ENCODE measurements at regions not wholly inside any gene's neighbourhood (a gene's known extent, or its start where the extent isn't known, plus 50 kb on each side); places are given as distances from the start of the nearest gene placed in this dataset.

GRCh38 chr2:60052601-60053000, 500.9 kb downstream of the BCL11A start:
- Mint-ChIP-seq H3K27ac (peak overlapping the region in 1 of 6 donors; percentile 8), H3K4me1 (peaks cover 10 to 20% (median 10%) of the 10 kb centered on the region in 3 donors), H3K27me3 (peaks cover 0 to 7% (median 0%) of the 10 kb centered on the region in 3 donors), H3K4me3 (no peak overlapping the region), H3K36me3 (no peaks in the 10 kb centered on the region), H3K9me3 (no peaks in the 10 kb centered on the region)
- DNase-seq, result no peak
- ATAC-seq (ENCODE audit: low read depth in 2 of 2), result no peak

- peak in 1 of 2 donors; percentile 30 for ATAC-seq (ENCODE audit: low read depth in 2 of 2)
- H3K36me3 Mint-ChIP-seq, result no peaks in the 10 kb centered on the region
- peaks cover 0 to 7% (median 0%) of the 10 kb centered on the region in 3 donors for H3K27me3 Mint-ChIP-seq
- peaks cover 10 to 20% (median 10%) of the 10 kb centered on the region in 3 donors for H3K4me1 Mint-ChIP-seq
- no peak overlapping the region for H3K27ac Mint-ChIP-seq
- H3K9me3 Mint-ChIP-seq, result no peaks in the 10 kb centered on the region
- no peak for DNase-seq
- no peak overlapping the region for H3K4me3 Mint-ChIP-seq
These were observed 501.5 kb downstream of the BCL11A start for GRCh38 chr2:60051991-60052390.

- H3K27me3 Mint-ChIP-seq, result no peaks in the 10 kb centered on the region
These were observed 505.4 kb downstream of the BCL11A start for GRCh38 chr2:60047944-60048525.

GRCh38 chr2:60047347-60047746, 506.1 kb downstream of the BCL11A start:
- H3K4me3 Mint-ChIP-seq, result no peak overlapping the region
- no peaks in the 10 kb centered on the region for H3K36me3 Mint-ChIP-seq
- peak overlapping the region in 1 of 6 donors; percentile 70 for H3K27ac Mint-ChIP-seq
- no peak for DNase-seq
- no peak for ATAC-seq (ENCODE audit: low read depth in 2 of 2)
- H3K27me3 Mint-ChIP-seq, result no peaks in the 10 kb centered on the region
- H3K9me3 Mint-ChIP-seq, result no peaks in the 10 kb centered on the region
- peaks cover 16 to 23% (median 17%) of the 10 kb centered on the region in 3 donors for H3K4me1 Mint-ChIP-seq

More at GRCh38 chr2:60047944-60048525, 505.4 kb downstream of the BCL11A start:
- Mint-ChIP-seq H3K4me1 (peaks cover 16 to 19% (median 17%) of the 10 kb centered on the region in 3 donors), H3K4me3 (peak overlapping the region in 1 of 8 donors; percentile 30), H3K9me3 (no peaks in the 10 kb centered on the region), H3K36me3 (no peaks in the 10 kb centered on the region), H3K27ac (no peak overlapping the region)
- ATAC-seq (ENCODE audit: low read depth in 2 of 2) (no peak), DNase-seq (no peak)

GRCh38 chr2:60046529-60046928, 506.9 kb downstream of the BCL11A start:
- H3K27ac Mint-ChIP-seq, result no peak overlapping the region
- H3K27me3 Mint-ChIP-seq, result no peaks in the 10 kb centered on the region
- H3K9me3 Mint-ChIP-seq, result no peaks in the 10 kb centered on the region
- peaks cover 13 to 20% (median 15%) of the 10 kb centered on the region in 3 donors for H3K4me1 Mint-ChIP-seq
- DNase-seq, result no peak
- no peak for ATAC-seq (ENCODE audit: low read depth in 2 of 2)
- no peaks in the 10 kb centered on the region for H3K36me3 Mint-ChIP-seq
- no peak overlapping the region for H3K4me3 Mint-ChIP-seq

GRCh38 chr2:60045456-60045855, 508.0 kb downstream of the BCL11A start:
- Mint-ChIP-seq H3K27ac (no peak overlapping the region), H3K36me3 (no peaks in the 10 kb centered on the region), H3K4me3 (no peak overlapping the region), H3K4me1 (peaks cover 13 to 18% (median 15%) of the 10 kb centered on the region in 3 donors), H3K27me3 (no peaks in the 10 kb centered on the region), H3K9me3 (no peaks in the 10 kb centered on the region)
- ATAC-seq (ENCODE audit: low read depth in 2 of 2) (no peak), DNase-seq (no peak)

- peak overlapping the region in 2 of 6 donors; percentile 30 to 57 for H3K27ac Mint-ChIP-seq
- peaks cover 13 to 18% (median 15%) of the 10 kb centered on the region in 3 donors for H3K4me1 Mint-ChIP-seq
- no peaks in the 10 kb centered on the region for H3K36me3 Mint-ChIP-seq
- no peak overlapping the region for H3K4me3 Mint-ChIP-seq
- peaks cover 0 to 5% (median 0%) of the 10 kb centered on the region in 7 donors for H3K9me3 Mint-ChIP-seq
- no peaks in the 10 kb centered on the region for H3K27me3 Mint-ChIP-seq
- ATAC-seq (ENCODE audit: low read depth in 2 of 2), result no peak
- DNase-seq, result no peak
These were observed 509.0 kb downstream of the BCL11A start for GRCh38 chr2:60044484-60044883.

- ATAC-seq (ENCODE audit: low read depth in 2 of 2) (no peak), DNase-seq (no peak)
- Mint-ChIP-seq H3K36me3 (no peaks in the 10 kb centered on the region), H3K27me3 (no peaks in the 10 kb centered on the region), H3K27ac (no peak overlapping the region), H3K4me3 (no peak overlapping the region), H3K9me3 (peaks cover 0 to 6% (median 1%) of the 10 kb centered on the region in 7 donors), H3K4me1 (peaks cover 13 to 22% (median 16%) of the 10 kb centered on the region in 3 donors)
These were observed 511.4 kb downstream of the BCL11A start for GRCh38 chr2:60042023-60042422.

GRCh38 chr2:60033325-60033724, 520.1 kb downstream of the BCL11A start:
- Mint-ChIP-seq H3K4me1 (peaks cover 0 to 3% (median 0%) of the 10 kb centered on the region in 3 donors), H3K36me3 (peaks cover 7 to 29% of the 10 kb centered on the region in 2 donors), H3K27ac (no peak overlapping the region), H3K9me3 (peaks cover 15 to 40% (median 34%) of the 10 kb centered on the region in 7 donors), H3K27me3 (no peaks in the 10 kb centered on the region), H3K4me3 (peak overlapping the region in 1 of 8 donors; percentile 26)
- ATAC-seq (ENCODE audit: low read depth in 2 of 2) (no peak), DNase-seq (no peak)

- no peaks in the 10 kb centered on the region for H3K27me3 Mint-ChIP-seq
- DNase-seq (no peak), ATAC-seq (ENCODE audit: low read depth in 2 of 2) (no peak)
- H3K4me3 Mint-ChIP-seq, result no peak overlapping the region
- H3K4me1 Mint-ChIP-seq, result peaks cover 0 to 4% (median 2%) of the 10 kb centered on the region in 3 donors
- peaks cover 7 to 29% of the 10 kb centered on the region in 2 donors for H3K36me3 Mint-ChIP-seq
- peaks cover 15 to 40% (median 31%) of the 10 kb centered on the region in 7 donors for H3K9me3 Mint-ChIP-seq
- H3K27ac Mint-ChIP-seq, result no peak overlapping the region
These were observed 523.9 kb downstream of the BCL11A start for GRCh38 chr2:60029566-60029883.

GRCh38 chr2:60028849-60029565, 524.4 kb downstream of the BCL11A start:
- peaks cover 7 to 29% of the 10 kb centered on the region in 2 donors for H3K36me3 Mint-ChIP-seq
- DNase-seq (no peak), ATAC-seq (ENCODE audit: low read depth in 2 of 2) (no peak)
- H3K9me3 Mint-ChIP-seq, result peaks cover 15 to 38% (median 29%) of the 10 kb centered on the region in 7 donors
- peaks cover 3 to 9% (median 7%) of the 10 kb centered on the region in 3 donors for H3K4me1 Mint-ChIP-seq
- no peak overlapping the region for H3K4me3 Mint-ChIP-seq
- peak overlapping the region in 1 of 6 donors; percentile 28 for H3K27ac Mint-ChIP-seq
- no peaks in the 10 kb centered on the region for H3K27me3 Mint-ChIP-seq

- Mint-ChIP-seq H3K27me3 (peaks cover 0 to 5% (median 4%) of the 10 kb centered on the region in 3 donors), H3K36me3 (peaks cover 0 to 14% of the 10 kb centered on the region in 2 donors), H3K9me3 (peaks cover under 1 to 10% (median 3%) of the 10 kb centered on the region in 7 donors), H3K4me3 (no peak overlapping the region), H3K27ac (no peak overlapping the region), H3K4me1 (peaks cover 12 to 19% (median 17%) of the 10 kb centered on the region in 3 donors)
- ATAC-seq (ENCODE audit: low read depth in 2 of 2) (no peak), DNase-seq (no peak)
These were observed 528.0 kb downstream of the BCL11A start for GRCh38 chr2:60025496-60025895.

GRCh38 chr2:60023256-60023985, 530.0 kb downstream of the BCL11A start:
- peaks cover 4 to 13% of the 10 kb centered on the region in 2 donors for H3K36me3 Mint-ChIP-seq
- H3K4me1 Mint-ChIP-seq, result peaks cover 12 to 17% (median 16%) of the 10 kb centered on the region in 3 donors
- H3K4me3 Mint-ChIP-seq, result peak overlapping the region in 5 of 8 donors; percentile 6 to 84 (median 63)
- H3K27ac Mint-ChIP-seq, result peak overlapping the region in 2 of 6 donors; percentile 47 to 83
- DNase-seq, result no peak
- peaks cover 0 to 6% (median 5%) of the 10 kb centered on the region in 3 donors for H3K27me3 Mint-ChIP-seq
- ATAC-seq (ENCODE audit: low read depth in 2 of 2), result no peak
- H3K9me3 Mint-ChIP-seq, result peaks cover 0 to 15% (median 12%) of the 10 kb centered on the region in 7 donors

All from naive B cell (primary cell).